GM12878 (cell line): ENCODE measurements at regions not wholly inside any gene's neighbourhood (a gene's known extent, or its start where the extent isn't known, plus 50 kb on each side); places are given as distances from the start of the nearest gene placed in this dataset.

Experiments used
- ATAC-seq: fragments of 200-7000 bp; cut with Tn5 transposase; 3 replicates; pipeline ENCODE4 v1.9.1; 2020; ENCODE audit warnings: mild to moderate bottlenecking, moderate library complexity
- BruUV-seq: library from RNA; stranded (reverse); fragments of 400-500 nt; replicated peaks from 2 replicates; lab custom pipeline; 2021; lab: Mats Ljungman, UMichigan
- CTCF ChIA-PET: fragments of 300-600 bp; sonication (Branson Sonifier 250); formaldehyde crosslinking; extraction: SDS; loops from one replicate; lab custom pipeline; 2021; ENCODE audit warnings: inconsistent platforms; lab: Yijun Ruan, JAX
- POLR2A ChIA-PET: fragments of 350-600 bp; formaldehyde crosslinking; extraction: SDS; loops from one replicate; lab custom pipeline; 2021; ENCODE audit warnings: inconsistent platforms; lab: Charles Lee
- RAD21 ChIA-PET: fragments of 300-600 bp; sonication (Branson Sonifier 250); formaldehyde crosslinking; loops from one replicate; lab custom pipeline; 2023; ENCODE audit warnings: antibody characterized with exemption; ENCODE audit not compliant: unreplicated experiment; lab: Charles Lee
- SMC1A ChIA-PET: fragments of 300-600 bp; sonication (Branson Sonifier 250); formaldehyde crosslinking; loops from one replicate; lab custom pipeline; 2023; ENCODE audit not compliant: unreplicated experiment, uncharacterized antibody; lab: Charles Lee
- DNase-seq: peaks from one replicate; pipeline ENCODE4 v3.0.0-alpha.2; 2011; ENCODE audit warnings: low read depth, low spot score
- FAIRE-seq: peaks from 3 replicates; lab custom pipeline; 2011; peaks lifted over from hg19 to GRCh38; lab: Jason Lieb, UNC
- H2AFZ ChIP-seq: 2 replicates; pipeline ENCODE4 v1.6.0; 2011; ENCODE audit warnings: low read depth, low read length, control low read depth; ENCODE audit not compliant: control insufficient read depth
- H3K27ac ChIP-seq: 2 replicates; pipeline ENCODE4 v1.5.1; 2011; ENCODE audit warnings: control low read depth; ENCODE audit not compliant: control insufficient read depth, insufficient read depth
- H3K27me3 ChIP-seq, 2 experiments: replicated peaks in 1 of 2; 2 replicates each; pipeline versions ENCODE4 v1.6.0 to v1.6.1; 2011; ENCODE audit warnings: low read length in 1 of 2; ENCODE audit not compliant: control insufficient read depth in 2 of 2, insufficient read depth in 2 of 2
- H3K36me3 ChIP-seq, 2 experiments: 2 replicates each; pipeline ENCODE4 v1.5.1; 2011; ENCODE audit warnings: low read length in 1 of 2; ENCODE audit not compliant: control insufficient read depth in 2 of 2, insufficient read depth in 2 of 2
- H3K4me1 ChIP-seq: 2 replicates; pipeline ENCODE4 v1.6.1; 2011; ENCODE audit warnings: mild to moderate bottlenecking, low read length, moderate library complexity, mixed read lengths; ENCODE audit not compliant: control insufficient read depth, insufficient read depth
- H3K4me2 ChIP-seq: 2 replicates; pipeline ENCODE4 v1.6.0; 2011; ENCODE audit warnings: control low read depth; ENCODE audit not compliant: control insufficient read depth, insufficient read depth
- H3K4me3 ChIP-seq: fragments of 200-600 bp; sonication (generic); 2 replicates; pipeline ENCODE4 v1.5.1; 2016
- H3K79me2 ChIP-seq: 2 replicates; pipeline ENCODE4 v1.6.0; 2011; ENCODE audit warnings: low read length; ENCODE audit not compliant: control insufficient read depth, insufficient read depth
- H3K9ac ChIP-seq: 2 replicates; pipeline ENCODE4 v1.8.0; 2011; ENCODE audit warnings: low read length, control low read depth, mixed read lengths; ENCODE audit not compliant: control insufficient read depth, insufficient read depth
- H3K9me3 ChIP-seq: replicated peaks from 3 replicates; pipeline ENCODE4 v1.5.1; 2011; ENCODE audit warnings: mild to moderate bottlenecking, low read length; ENCODE audit not compliant: control insufficient read depth, insufficient read depth
- H4K20me1 ChIP-seq: 2 replicates; pipeline ENCODE4 v1.6.0; 2011; ENCODE audit not compliant: control insufficient read depth, insufficient read depth
- CHD1 ChIP-seq: IDR thresholded peaks from 2 replicates; pipeline ENCODE4 v1.6.1; 2012; ENCODE audit warnings: low read depth, low read length, improper control_type of control experiment
- ESRRA ChIP-seq: IDR thresholded peaks from 2 replicates; pipeline ENCODE4 v1.6.1; 2012; ENCODE audit warnings: mild to moderate bottlenecking, low read length, improper control_type of control experiment
- SKIL ChIP-seq: fragments of 450-650 bp; IDR thresholded peaks from 2 replicates; pipeline ENCODE4 v1.6.1; 2017; ENCODE audit warnings: mild to moderate bottlenecking, low read depth, inconsistent platforms; ENCODE audit not compliant: poor library complexity, severe bottlenecking
- WGBS: methylation state at CpG from one replicate; pipeline ENCODE4 v1.1.6; 2016; ENCODE audit warnings: low lambda C conversion rate; ENCODE audit not compliant: insufficient replicate concordance, insufficient coverage; ENCODE audit errors: missing lambda C conversion rate; 5-methylcytosine and 5-hydroxymethylcytosine counted together
- in situ Hi-C: fragments of 300-500 bp; cut with MboI; formaldehyde crosslinking; loops from 9 replicates; pipeline ENCODE4 v1.14.3; 2018; ENCODE audit warnings: mixed read lengths
- intact Hi-C: fragments of 100-400 bp; cut with micrococcal nuclease; formaldehyde crosslinking; loops from one replicate; pipeline ENCODE4 v1.14.2; 2022; ENCODE audit not compliant: unreplicated experiment
- TF ChIP-seq, protein P1 (sequence below): fragments of 450-650 bp; IDR thresholded peaks from 2 replicates; pipeline ENCODE4 v1.6.1; 2017; ENCODE audit warnings: antibody characterized with exemption, mild to moderate bottlenecking, moderate library complexity
- TF ChIP-seq, protein P2 (sequence below): fragments of 450-650 bp; IDR thresholded peaks from 2 replicates; pipeline ENCODE4 v1.6.1; 2018; ENCODE audit warnings: mild to moderate bottlenecking, low read depth, moderate library complexity; ENCODE audit not compliant: partially characterized antibody

DNA sequence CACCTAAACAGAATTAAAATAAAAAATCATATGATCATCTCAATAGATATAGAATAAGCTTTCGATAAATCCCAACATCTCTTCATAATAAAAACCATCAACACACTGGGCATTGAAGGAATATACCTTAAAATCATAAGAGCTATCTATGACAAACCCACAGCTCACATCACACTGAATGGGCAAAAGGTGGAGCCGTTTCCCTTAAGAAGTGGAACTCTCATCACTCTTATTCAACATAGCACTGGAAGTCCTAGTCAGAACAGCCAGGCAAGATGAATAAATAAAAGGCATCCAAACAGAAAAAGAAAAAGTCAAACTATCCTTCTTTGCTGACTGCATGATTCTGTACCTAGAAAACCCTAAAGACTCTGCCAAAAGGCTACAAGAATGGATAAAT, 510.3 kb downstream of the ZNF804A start:
- Histone ChIP-seq H3K4me3 (no peak overlapping the region), H4K20me1 (no peaks in the 10 kb centered on the region)
- POLR2A ChIA-PET = no interaction called here

DNA sequence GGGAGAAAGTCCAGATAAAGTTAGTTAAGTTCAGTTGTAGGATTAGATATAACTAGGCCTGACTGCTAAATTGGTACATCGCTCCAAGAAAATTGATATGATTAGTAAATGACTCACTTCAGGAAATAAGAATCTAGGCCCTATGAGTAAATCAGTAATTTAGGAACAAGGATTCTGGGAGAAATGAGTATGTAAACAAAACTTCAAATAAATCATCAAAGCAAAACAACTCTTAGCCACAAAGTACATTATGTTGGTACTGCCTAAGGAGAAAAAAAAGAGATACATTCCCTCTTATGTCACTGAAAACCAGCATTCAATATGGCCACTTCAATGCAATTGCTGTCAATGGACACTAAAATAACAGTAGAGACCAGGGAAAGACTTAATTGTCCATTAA, 529.1 kb downstream of the ZNF804A start:
- ChIA-PET CTCF (interaction anchor here (0.5 kb wide), 1 partner anchor 145 kb away, joined by 3 read pairs; no protein-coding TSS in a partner anchor), RAD21 (no interaction called here), SMC1A (no interaction called here), POLR2A (no interaction called here)
- intact Hi-C loops = no loop called here
- no peaks in the 10 kb centered on the region for H3K9me3 ChIP-seq
- DNase-seq = no peak
- no peak overlapping the region for H3K9ac ChIP-seq
- H3K4me2 ChIP-seq = no peak overlapping the region
- no peak overlapping the region for H2AFZ ChIP-seq
- no peaks in the 10 kb centered on the region for H4K20me1 ChIP-seq
- FAIRE-seq = no peak
- no peaks in the 10 kb centered on the region for H3K79me2 ChIP-seq
- no peaks in the 10 kb centered on the region for H3K4me1 ChIP-seq
- H3K27ac ChIP-seq = no peak overlapping the region
- no peaks in the 10 kb centered on the region for H3K36me3 ChIP-seq
- H3K27me3 ChIP-seq = no peaks in the 10 kb centered on the region
- BruUV-seq = no TSS peak
- H3K4me3 ChIP-seq = no peak overlapping the region
- in situ Hi-C loops = no loop called here
- 38% methylated on average over 1 of the region's 1 CpG for WGBS
- no peak for ATAC-seq
- TF ChIP-seq, protein P1, sequence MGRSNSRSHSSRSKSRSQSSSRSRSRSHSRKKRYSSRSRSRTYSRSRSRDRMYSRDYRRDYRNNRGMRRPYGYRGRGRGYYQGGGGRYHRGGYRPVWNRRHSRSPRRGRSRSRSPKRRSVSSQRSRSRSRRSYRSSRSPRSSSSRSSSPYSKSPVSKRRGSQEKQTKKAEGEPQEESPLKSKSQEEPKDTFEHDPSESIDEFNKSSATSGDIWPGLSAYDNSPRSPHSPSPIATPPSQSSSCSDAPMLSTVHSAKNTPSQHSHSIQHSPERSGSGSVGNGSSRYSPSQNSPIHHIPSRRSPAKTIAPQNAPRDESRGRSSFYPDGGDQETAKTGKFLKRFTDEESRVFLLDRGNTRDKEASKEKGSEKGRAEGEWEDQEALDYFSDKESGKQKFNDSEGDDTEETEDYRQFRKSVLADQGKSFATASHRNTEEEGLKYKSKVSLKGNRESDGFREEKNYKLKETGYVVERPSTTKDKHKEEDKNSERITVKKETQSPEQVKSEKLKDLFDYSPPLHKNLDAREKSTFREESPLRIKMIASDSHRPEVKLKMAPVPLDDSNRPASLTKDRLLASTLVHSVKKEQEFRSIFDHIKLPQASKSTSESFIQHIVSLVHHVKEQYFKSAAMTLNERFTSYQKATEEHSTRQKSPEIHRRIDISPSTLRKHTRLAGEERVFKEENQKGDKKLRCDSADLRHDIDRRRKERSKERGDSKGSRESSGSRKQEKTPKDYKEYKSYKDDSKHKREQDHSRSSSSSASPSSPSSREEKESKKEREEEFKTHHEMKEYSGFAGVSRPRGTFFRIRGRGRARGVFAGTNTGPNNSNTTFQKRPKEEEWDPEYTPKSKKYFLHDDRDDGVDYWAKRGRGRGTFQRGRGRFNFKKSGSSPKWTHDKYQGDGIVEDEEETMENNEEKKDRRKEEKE = no peak
- TF ChIP-seq, protein P2, sequence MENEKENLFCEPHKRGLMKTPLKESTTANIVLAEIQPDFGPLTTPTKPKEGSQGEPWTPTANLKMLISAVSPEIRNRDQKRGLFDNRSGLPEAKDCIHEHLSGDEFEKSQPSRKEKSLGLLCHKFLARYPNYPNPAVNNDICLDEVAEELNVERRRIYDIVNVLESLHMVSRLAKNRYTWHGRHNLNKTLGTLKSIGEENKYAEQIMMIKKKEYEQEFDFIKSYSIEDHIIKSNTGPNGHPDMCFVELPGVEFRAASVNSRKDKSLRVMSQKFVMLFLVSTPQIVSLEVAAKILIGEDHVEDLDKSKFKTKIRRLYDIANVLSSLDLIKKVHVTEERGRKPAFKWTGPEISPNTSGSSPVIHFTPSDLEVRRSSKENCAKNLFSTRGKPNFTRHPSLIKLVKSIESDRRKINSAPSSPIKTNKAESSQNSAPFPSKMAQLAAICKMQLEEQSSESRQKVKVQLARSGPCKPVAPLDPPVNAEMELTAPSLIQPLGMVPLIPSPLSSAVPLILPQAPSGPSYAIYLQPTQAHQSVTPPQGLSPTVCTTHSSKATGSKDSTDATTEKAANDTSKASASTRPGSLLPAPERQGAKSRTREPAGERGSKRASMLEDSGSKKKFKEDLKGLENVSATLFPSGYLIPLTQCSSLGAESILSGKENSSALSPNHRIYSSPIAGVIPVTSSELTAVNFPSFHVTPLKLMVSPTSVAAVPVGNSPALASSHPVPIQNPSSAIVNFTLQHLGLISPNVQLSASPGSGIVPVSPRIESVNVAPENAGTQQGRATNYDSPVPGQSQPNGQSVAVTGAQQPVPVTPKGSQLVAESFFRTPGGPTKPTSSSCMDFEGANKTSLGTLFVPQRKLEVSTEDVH = no peak

More for the DNA sequence above, 510.3 kb downstream of the ZNF804A start:
- ChIA-PET SMC1A (interaction anchor here (1.0 kb wide), 1 partner anchor 167 kb away, joined by 4 read pairs; no protein-coding TSS in a partner anchor), CTCF (no interaction called here), RAD21 (interaction anchor here (1.0 kb wide), 1 partner anchor 167 kb away, joined by 3 read pairs; no protein-coding TSS in a partner anchor)
- WGBS = 20% methylated on average over 2 of the region's 2 CpGs
- no peak overlapping the region for H3K27ac ChIP-seq
- H3K4me2 ChIP-seq = no peak overlapping the region
- intact Hi-C loops (no loop called here), in situ Hi-C loops (no loop called here)
- no peaks in the 10 kb centered on the region for H3K27me3 ChIP-seq
- no peak for DNase-seq
- FAIRE-seq = no peak
- no peak for ATAC-seq
- H3K36me3 ChIP-seq = no peaks in the 10 kb centered on the region
- no peaks in the 10 kb centered on the region for H3K79me2 ChIP-seq
- BruUV-seq = no TSS peak
- H3K9ac ChIP-seq = no peak overlapping the region
- no peak for TF ChIP-seq SKIL
- no peak for TF ChIP-seq CHD1
- TF ChIP-seq ESRRA = no peak
- no peak overlapping the region for H2AFZ ChIP-seq
- H3K4me1 ChIP-seq = no peaks in the 10 kb centered on the region
- H3K9me3 ChIP-seq = no peaks in the 10 kb centered on the region
